ENCODE measurements at regions not wholly inside any gene's neighbourhood (a gene's known extent, or its start where the extent isn't known, plus 50 kb on each side); places are given as distances from the start of the nearest gene placed in this dataset.

GRCh38 chr10:3869036-3869435 lies 84.0 kb upstream of the KLF6 start (continued):
- TF ChIP-seq, protein P1, sequence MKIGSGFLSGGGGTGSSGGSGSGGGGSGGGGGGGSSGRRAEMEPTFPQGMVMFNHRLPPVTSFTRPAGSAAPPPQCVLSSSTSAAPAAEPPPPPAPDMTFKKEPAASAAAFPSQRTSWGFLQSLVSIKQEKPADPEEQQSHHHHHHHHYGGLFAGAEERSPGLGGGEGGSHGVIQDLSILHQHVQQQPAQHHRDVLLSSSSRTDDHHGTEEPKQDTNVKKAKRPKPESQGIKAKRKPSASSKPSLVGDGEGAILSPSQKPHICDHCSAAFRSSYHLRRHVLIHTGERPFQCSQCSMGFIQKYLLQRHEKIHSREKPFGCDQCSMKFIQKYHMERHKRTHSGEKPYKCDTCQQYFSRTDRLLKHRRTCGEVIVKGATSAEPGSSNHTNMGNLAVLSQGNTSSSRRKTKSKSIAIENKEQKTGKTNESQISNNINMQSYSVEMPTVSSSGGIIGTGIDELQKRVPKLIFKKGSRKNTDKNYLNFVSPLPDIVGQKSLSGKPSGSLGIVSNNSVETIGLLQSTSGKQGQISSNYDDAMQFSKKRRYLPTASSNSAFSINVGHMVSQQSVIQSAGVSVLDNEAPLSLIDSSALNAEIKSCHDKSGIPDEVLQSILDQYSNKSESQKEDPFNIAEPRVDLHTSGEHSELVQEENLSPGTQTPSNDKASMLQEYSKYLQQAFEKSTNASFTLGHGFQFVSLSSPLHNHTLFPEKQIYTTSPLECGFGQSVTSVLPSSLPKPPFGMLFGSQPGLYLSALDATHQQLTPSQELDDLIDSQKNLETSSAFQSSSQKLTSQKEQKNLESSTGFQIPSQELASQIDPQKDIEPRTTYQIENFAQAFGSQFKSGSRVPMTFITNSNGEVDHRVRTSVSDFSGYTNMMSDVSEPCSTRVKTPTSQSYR (CRISPR knock-in tag; IDR thresholded peaks at IDR 0.05), result no peak
- TF ChIP-seq HMGA2 (CRISPR knock-in tag; IDR thresholded peaks at IDR 0.05) (no peak), NFE2L1 (CRISPR knock-in tag; IDR thresholded peaks at IDR 0.05) (no peak), JUN (CRISPR knock-in tag; IDR thresholded peaks at IDR 0.05) (no peak)
- TF ChIP-seq, protein P2, sequence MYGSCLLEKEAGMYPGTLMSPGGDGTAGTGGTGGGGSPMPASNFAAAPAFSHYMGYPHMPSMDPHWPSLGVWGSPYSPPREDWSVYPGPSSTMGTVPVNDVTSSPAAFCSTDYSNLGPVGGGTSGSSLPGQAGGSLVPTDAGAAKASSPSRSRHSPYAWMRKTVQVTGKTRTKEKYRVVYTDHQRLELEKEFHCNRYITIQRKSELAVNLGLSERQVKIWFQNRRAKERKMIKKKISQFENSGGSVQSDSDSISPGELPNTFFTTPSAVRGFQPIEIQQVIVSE (CRISPR knock-in tag; IDR thresholded peaks at IDR 0.05; ENCODE audit: borderline replicate concordance), result no peak

GRCh38 chr10:3868271-3868664 lies 83.3 kb upstream of the KLF6 start:
- no peaks in the 10 kb centered on the region for H3K27me3 Mint-ChIP-seq (ENCODE audit: low read depth)
- H3K4me3 Mint-ChIP-seq, result no peak overlapping the region
- DNase-seq (ENCODE audit: low spot score) (no peak), ATAC-seq (no peak)
- no peaks in the 10 kb centered on the region for H3K36me3 Mint-ChIP-seq
- TF ChIP-seq GTF2I (CRISPR knock-in tag; conservative IDR thresholded peaks at IDR 0.05) (no peak), ZNF396 (CRISPR knock-in tag; IDR thresholded peaks at IDR 0.05; ENCODE audit: borderline replicate concordance) (no peak)
- CTCF ChIA-PET, result no interaction called here
- POLR2A ChIA-PET, result no interaction called here
- no peaks in the 10 kb centered on the region for H3K9me3 Mint-ChIP-seq
- no peak overlapping the region for H3K27ac Mint-ChIP-seq
- peaks cover 13% of the 10 kb centered on the region for H3K4me1 Mint-ChIP-seq

- no peak overlapping the region for H3K27ac Mint-ChIP-seq
- DNase-seq (ENCODE audit: low spot score) (no peak), ATAC-seq (no peak)
- H3K4me1 Mint-ChIP-seq, result peaks cover 8% of the 10 kb centered on the region
- no peak for TF ChIP-seq OVOL2 (CRISPR knock-in tag; IDR thresholded peaks at IDR 0.05; ENCODE audit: borderline replicate concordance)
- TF ChIP-seq, protein P3, sequence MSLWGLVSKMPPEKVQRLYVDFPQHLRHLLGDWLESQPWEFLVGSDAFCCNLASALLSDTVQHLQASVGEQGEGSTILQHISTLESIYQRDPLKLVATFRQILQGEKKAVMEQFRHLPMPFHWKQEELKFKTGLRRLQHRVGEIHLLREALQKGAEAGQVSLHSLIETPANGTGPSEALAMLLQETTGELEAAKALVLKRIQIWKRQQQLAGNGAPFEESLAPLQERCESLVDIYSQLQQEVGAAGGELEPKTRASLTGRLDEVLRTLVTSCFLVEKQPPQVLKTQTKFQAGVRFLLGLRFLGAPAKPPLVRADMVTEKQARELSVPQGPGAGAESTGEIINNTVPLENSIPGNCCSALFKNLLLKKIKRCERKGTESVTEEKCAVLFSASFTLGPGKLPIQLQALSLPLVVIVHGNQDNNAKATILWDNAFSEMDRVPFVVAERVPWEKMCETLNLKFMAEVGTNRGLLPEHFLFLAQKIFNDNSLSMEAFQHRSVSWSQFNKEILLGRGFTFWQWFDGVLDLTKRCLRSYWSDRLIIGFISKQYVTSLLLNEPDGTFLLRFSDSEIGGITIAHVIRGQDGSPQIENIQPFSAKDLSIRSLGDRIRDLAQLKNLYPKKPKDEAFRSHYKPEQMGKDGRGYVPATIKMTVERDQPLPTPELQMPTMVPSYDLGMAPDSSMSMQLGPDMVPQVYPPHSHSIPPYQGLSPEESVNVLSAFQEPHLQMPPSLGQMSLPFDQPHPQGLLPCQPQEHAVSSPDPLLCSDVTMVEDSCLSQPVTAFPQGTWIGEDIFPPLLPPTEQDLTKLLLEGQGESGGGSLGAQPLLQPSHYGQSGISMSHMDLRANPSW (CRISPR knock-in tag; conservative IDR thresholded peaks at IDR 0.05; ENCODE audit: low read depth), result no peak
- no peak overlapping the region for H3K4me3 Mint-ChIP-seq
- POLR2A ChIA-PET, result no interaction called here
- no peaks in the 10 kb centered on the region for H3K36me3 Mint-ChIP-seq
- H3K27me3 Mint-ChIP-seq (ENCODE audit: low read depth), result no peaks in the 10 kb centered on the region
- CTCF ChIA-PET, result no interaction called here
- H3K9me3 Mint-ChIP-seq, result no peaks in the 10 kb centered on the region
These were observed 82.7 kb upstream of the KLF6 start for GRCh38 chr10:3867454-3868270.

GRCh38 chr10:3866332-3866731 lies 81.3 kb upstream of the KLF6 start:
- ChIA-PET POLR2A (no interaction called here), CTCF (no interaction called here)
- DNase-seq (ENCODE audit: low spot score) (no peak), ATAC-seq (no peak)
- no peaks in the 10 kb centered on the region for H3K36me3 Mint-ChIP-seq
- no peak overlapping the region for H3K4me3 Mint-ChIP-seq
- no peaks in the 10 kb centered on the region for H3K27me3 Mint-ChIP-seq (ENCODE audit: low read depth)
- H3K4me1 Mint-ChIP-seq, result peaks cover 8% of the 10 kb centered on the region
- H3K9me3 Mint-ChIP-seq, result no peaks in the 10 kb centered on the region
- no peak overlapping the region for H3K27ac Mint-ChIP-seq
- TF ChIP-seq ZNF416 (CRISPR knock-in tag; IDR thresholded peaks at IDR 0.05) (no peak), TEAD1 (CRISPR knock-in tag; IDR thresholded peaks at IDR 0.05) (no peak), SMAD3 (CRISPR knock-in tag; IDR thresholded peaks at IDR 0.05; ENCODE audit: borderline replicate concordance) (no peak), ZNF138 (CRISPR knock-in tag; conservative IDR thresholded peaks at IDR 0.05) (no peak), FOXP1 (CRISPR knock-in tag; IDR thresholded peaks at IDR 0.05; ENCODE audit: borderline replicate concordance) (no peak), MYBL2 (CRISPR knock-in tag; IDR thresholded peaks at IDR 0.05) (no peak), NFE2L1 (CRISPR knock-in tag; IDR thresholded peaks at IDR 0.05) (no peak), IRF1 (CRISPR knock-in tag; IDR thresholded peaks at IDR 0.05) (no peak), CREM (CRISPR knock-in tag; IDR thresholded peaks at IDR 0.05) (no peak), ZNF219 (CRISPR knock-in tag; IDR thresholded peaks at IDR 0.05; ENCODE audit: borderline replicate concordance) (no peak), ZNF121 (CRISPR knock-in tag; IDR thresholded peaks at IDR 0.05) (no peak), USF1 (CRISPR knock-in tag; IDR thresholded peaks at IDR 0.05) (no peak)
- TF ChIP-seq, protein P4, sequence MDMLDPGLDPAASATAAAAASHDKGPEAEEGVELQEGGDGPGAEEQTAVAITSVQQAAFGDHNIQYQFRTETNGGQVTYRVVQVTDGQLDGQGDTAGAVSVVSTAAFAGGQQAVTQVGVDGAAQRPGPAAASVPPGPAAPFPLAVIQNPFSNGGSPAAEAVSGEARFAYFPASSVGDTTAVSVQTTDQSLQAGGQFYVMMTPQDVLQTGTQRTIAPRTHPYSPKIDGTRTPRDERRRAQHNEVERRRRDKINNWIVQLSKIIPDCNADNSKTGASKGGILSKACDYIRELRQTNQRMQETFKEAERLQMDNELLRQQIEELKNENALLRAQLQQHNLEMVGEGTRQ (CRISPR knock-in tag; IDR thresholded peaks at IDR 0.05), result no peak
- TF ChIP-seq, protein P5, sequence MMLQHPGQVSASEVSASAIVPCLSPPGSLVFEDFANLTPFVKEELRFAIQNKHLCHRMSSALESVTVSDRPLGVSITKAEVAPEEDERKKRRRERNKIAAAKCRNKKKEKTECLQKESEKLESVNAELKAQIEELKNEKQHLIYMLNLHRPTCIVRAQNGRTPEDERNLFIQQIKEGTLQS (CRISPR knock-in tag; conservative IDR thresholded peaks at IDR 0.05), result no peak
